Neuronal stem cell (in vitro differentiated cells): ENCODE measurements at regions not wholly inside any gene's neighbourhood (a gene's known extent, or its start where the extent isn't known, plus 50 kb on each side); places are given as distances from the start of the nearest gene placed in this dataset.

Source experiments
- DNase-seq: peaks from one replicate; pipeline ENCODE4 v3.0.0-alpha.2; 2013; ENCODE audit warnings: low spot score
- H2AFZ ChIP-seq: one replicate; pipeline ENCODE4 v1.6.1; 2013; ENCODE audit warnings: mild to moderate bottlenecking, low read length, inconsistent platforms
- H2AK5ac ChIP-seq: 2 replicates; pipeline ENCODE4 v1.6.1; 2013; ENCODE audit warnings: low read depth, mild to moderate bottlenecking, inconsistent platforms, low read length, moderate library complexity, mixed read lengths
- H2BK120ac ChIP-seq: 2 replicates; pipeline ENCODE4 v1.6.1; 2013; ENCODE audit warnings: low read depth, mild to moderate bottlenecking, inconsistent platforms, low read length, moderate library complexity, mixed read lengths
- H2BK12ac ChIP-seq: one replicate; pipeline ENCODE4 v1.6.1; 2013; ENCODE audit warnings: low read length, inconsistent platforms
- H2BK15ac ChIP-seq: 2 replicates; pipeline ENCODE4 v1.6.1; 2013; ENCODE audit warnings: mild to moderate bottlenecking, low read length, inconsistent platforms, mixed read lengths
- H2BK5ac ChIP-seq: one replicate; pipeline ENCODE4 v1.6.1; 2013; ENCODE audit warnings: inconsistent platforms, mild to moderate bottlenecking, low read length, moderate library complexity
- H3K14ac ChIP-seq: one replicate; pipeline ENCODE4 v1.6.1; 2013; ENCODE audit warnings: low read length, inconsistent platforms
- H3K18ac ChIP-seq: 2 replicates; pipeline ENCODE4 v1.6.1; 2013; ENCODE audit warnings: low read length, inconsistent platforms
- H3K23ac ChIP-seq: 2 replicates; pipeline ENCODE4 v1.6.1; 2013; ENCODE audit warnings: low read depth, mild to moderate bottlenecking, mixed read lengths, low read length, inconsistent platforms; ENCODE audit not compliant: poor library complexity
- H3K27ac ChIP-seq: replicated peaks from 3 replicates; pipeline ENCODE4 v1.5.1; 2013; ENCODE audit warnings: low read length, inconsistent platforms
- H3K27me3 ChIP-seq, 3 experiments: 2 replicates each; pipeline ENCODE4 v1.6.1; 2013; ENCODE audit warnings: low read length in 3 of 3, mild to moderate bottlenecking in 2 of 3, inconsistent platforms in 1 of 3, low read depth in 1 of 3, mixed read lengths in 1 of 3, moderate library complexity in 1 of 3; ENCODE audit not compliant: control insufficient read depth in 3 of 3, insufficient read depth in 3 of 3
- H3K36me3 ChIP-seq, 2 donors: replicated peaks in 1 of 2; 2 replicates each; pipeline ENCODE4 v1.6.1; 2013; ENCODE audit warnings: low read length in 2 of 2; ENCODE audit not compliant: control insufficient read depth in 2 of 2, insufficient read depth in 2 of 2
- H3K4ac ChIP-seq: 2 replicates; pipeline ENCODE4 v1.6.1; 2013; ENCODE audit warnings: inconsistent platforms, mild to moderate bottlenecking, low read length, moderate library complexity
- H3K4me1 ChIP-seq, 2 donors: 1 replicate in 1 of 2; 2 replicates in 1 of 2; pipeline ENCODE4 v1.6.1; 2013; ENCODE audit warnings: low read length in 2 of 2, low read depth in 1 of 2; ENCODE audit not compliant: control insufficient read depth in 2 of 2, insufficient read depth in 1 of 2
- H3K4me2 ChIP-seq: one replicate; pipeline ENCODE4 v1.6.1; 2013; ENCODE audit warnings: mild to moderate bottlenecking, low read length, inconsistent platforms; ENCODE audit not compliant: insufficient read depth, poor library complexity, severe bottlenecking
- H3K4me3 ChIP-seq, 2 donors: 2 replicates each; pipeline ENCODE4 v1.5.1; 2013; ENCODE audit warnings: low read length in 2 of 2, mild to moderate bottlenecking in 2 of 2, inconsistent platforms in 1 of 2, moderate library complexity in 1 of 2
- H3K79me1 ChIP-seq: one replicate; pipeline ENCODE4 v1.6.1; 2013; ENCODE audit warnings: low read depth, mild to moderate bottlenecking, inconsistent platforms, low read length, moderate library complexity
- H3K9ac ChIP-seq: one replicate; pipeline ENCODE4 v1.6.1; 2013; ENCODE audit warnings: mild to moderate bottlenecking, low read depth, low read length, inconsistent platforms; ENCODE audit not compliant: poor library complexity
- H3K9me3 ChIP-seq, 2 donors: replicated peaks in 1 of 2; 2 replicates each; pipeline versions ENCODE3 to v1.6.1; 2013; ENCODE audit warnings: low read length in 2 of 2, mild to moderate bottlenecking in 2 of 2, inconsistent platforms in 1 of 2, low read depth in 1 of 2, mixed read lengths in 1 of 2, moderate library complexity in 1 of 2; ENCODE audit not compliant: control insufficient read depth in 2 of 2, insufficient read depth in 1 of 2
- H4K8ac ChIP-seq: one replicate; pipeline ENCODE4 v1.6.1; 2013; ENCODE audit warnings: low read depth, mild to moderate bottlenecking, inconsistent platforms, low read length, moderate library complexity
- H4K91ac ChIP-seq: one replicate; pipeline ENCODE4 v1.6.1; 2013; ENCODE audit warnings: low read length, low read depth, mild to moderate bottlenecking, inconsistent platforms; ENCODE audit not compliant: poor library complexity
- WGBS, 2 donors: extraction: QIAGEN DNeasy Blood & Tissue Kit; methylation state at CpG; one replicate each; pipeline ENCODE4 v1.1.7; 2013; ENCODE audit warnings: missing lambda C conversion rate in 2 of 2, mixed read lengths in 1 of 2; ENCODE audit not compliant: insufficient read length in 2 of 2, insufficient replicate concordance in 1 of 2; ENCODE audit errors: extremely low coverage in 2 of 2; 5-methylcytosine and 5-hydroxymethylcytosine counted together

DNA sequence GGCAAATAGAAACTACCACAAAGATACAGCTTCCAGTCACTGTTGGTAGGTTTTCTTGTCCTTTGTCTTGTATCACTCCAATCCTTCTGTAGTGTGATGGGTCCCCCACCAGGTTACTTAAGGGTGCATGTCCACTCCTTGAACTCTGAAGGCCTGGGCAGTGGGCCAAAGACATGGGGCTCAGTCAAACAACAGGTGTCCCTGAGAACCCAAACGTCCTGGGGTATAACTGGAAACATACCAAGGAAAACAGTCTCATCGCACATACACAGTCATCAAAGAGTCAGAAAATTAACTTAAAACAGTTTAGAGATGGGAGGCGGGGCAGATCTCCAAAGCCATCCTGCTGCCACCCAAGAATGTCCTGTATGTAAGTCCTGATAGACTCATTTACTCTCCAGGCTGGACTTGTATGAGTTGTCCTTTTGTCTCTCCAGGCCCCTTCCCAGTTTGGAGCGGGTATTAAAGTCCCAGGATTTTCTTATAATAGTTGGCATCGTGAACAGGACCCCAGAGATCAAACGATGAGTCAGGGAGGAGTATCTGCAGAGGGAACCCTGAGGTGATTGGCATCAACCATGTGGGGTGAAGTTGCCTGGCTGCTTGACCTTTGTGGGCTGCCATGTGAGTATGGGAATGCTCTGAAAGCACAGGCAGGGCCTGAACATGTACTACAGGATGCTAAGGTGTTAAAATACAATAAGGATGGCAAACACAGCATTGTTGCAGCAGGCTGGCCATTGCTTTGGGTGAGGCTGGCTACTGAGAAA, 613.2 kb upstream of the KLF12 start:
- Histone ChIP-seq H2BK15ac (no peak overlapping the region), H3K27ac (no peak overlapping the region), H3K4me3 (no peak overlapping the region), H3K9ac (no peak overlapping the region), H3K4me2 (no peak overlapping the region), H4K91ac (no peak overlapping the region), H3K14ac (no peak overlapping the region), H3K27me3 (no peaks in the 10 kb centered on the region), H2AFZ (no peak overlapping the region), H3K4ac (no peak overlapping the region), H3K23ac (no peak overlapping the region), H3K4me1 (peaks cover 0 to 5% of the 10 kb centered on the region in 2 donors), H2BK120ac (no peak overlapping the region), H3K36me3 (no peaks in the 10 kb centered on the region), H2BK12ac (no peak overlapping the region), H3K79me1 (no peaks in the 10 kb centered on the region), H3K9me3 (no peaks in the 10 kb centered on the region), H3K18ac (peak overlapping the region; percentile 59), H4K8ac (no peak overlapping the region), H2AK5ac (peak overlapping the region; percentile 68), H2BK5ac (no peak overlapping the region)
- WGBS, 2 donors, result no CpG with 5 or more reads among the region's 6 CpGs
- DNase-seq, result no peak

DNA sequence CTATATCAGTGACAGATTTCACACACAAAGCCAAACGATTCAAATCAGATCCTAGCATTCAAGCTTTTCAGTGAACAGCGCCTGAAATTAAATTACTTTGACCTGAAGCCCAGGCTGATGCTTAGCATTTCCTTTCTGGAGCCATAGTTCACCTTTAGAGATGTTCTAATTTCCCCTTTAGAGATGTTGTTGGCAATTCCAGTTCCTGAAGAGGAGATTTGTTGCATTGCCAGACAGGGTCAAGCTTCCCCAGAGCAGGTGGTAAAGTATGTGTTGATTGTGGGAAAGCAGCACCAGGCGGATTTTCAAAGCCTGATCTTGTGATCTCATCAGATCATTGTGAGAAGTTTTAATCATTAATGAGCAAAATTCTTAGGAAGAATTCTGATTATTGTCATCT, 609.8 kb upstream of the KLF12 start:
- no peak overlapping the region for H2BK12ac ChIP-seq
- no peaks in the 10 kb centered on the region for H3K27me3 ChIP-seq
- H3K9me3 ChIP-seq, result no peaks in the 10 kb centered on the region
- no peak overlapping the region for H3K23ac ChIP-seq
- no peak overlapping the region for H3K4me3 ChIP-seq
- no peak for DNase-seq
- H2AK5ac ChIP-seq, result no peak overlapping the region
- H3K79me1 ChIP-seq, result no peaks in the 10 kb centered on the region
- H2AFZ ChIP-seq, result peak overlapping the region; percentile 58
- H4K8ac ChIP-seq, result no peak overlapping the region
- H3K27ac ChIP-seq, result no peak overlapping the region
- H4K91ac ChIP-seq, result no peak overlapping the region
- no CpG with 5 or more reads among the region's 3 CpGs for WGBS, 2 donors
- no peak overlapping the region for H2BK5ac ChIP-seq
- H2BK120ac ChIP-seq, result no peak overlapping the region
- peaks cover 0 to 5% of the 10 kb centered on the region in 2 donors for H3K4me1 ChIP-seq
- H3K18ac ChIP-seq, result no peak overlapping the region
- no peak overlapping the region for H3K14ac ChIP-seq
- H3K9ac ChIP-seq, result no peak overlapping the region
- no peak overlapping the region for H2BK15ac ChIP-seq
- no peaks in the 10 kb centered on the region for H3K36me3 ChIP-seq
- H3K4me2 ChIP-seq, result no peak overlapping the region
- no peak overlapping the region for H3K4ac ChIP-seq

DNA sequence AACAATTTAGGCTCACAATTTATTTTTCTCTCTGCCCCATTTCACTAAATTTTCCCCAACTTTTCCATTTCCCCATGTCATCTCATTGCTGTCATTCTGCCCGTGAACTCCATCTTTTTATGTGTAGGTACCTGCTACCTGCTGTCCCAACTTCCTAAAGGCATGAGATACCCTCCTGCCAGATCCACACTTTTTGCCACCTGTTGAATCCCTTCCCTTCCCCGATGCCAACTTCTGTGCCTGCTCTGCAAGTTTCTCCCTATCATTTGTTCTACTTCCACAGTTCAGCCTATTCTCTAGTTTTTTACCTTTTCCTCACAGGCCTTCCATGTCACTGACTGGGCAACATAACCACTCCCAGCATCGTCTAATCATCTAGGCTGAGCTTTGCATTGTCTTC, 607.5 kb upstream of the KLF12 start:
- Histone ChIP-seq H3K4me2 (no peak overlapping the region), H4K91ac (no peak overlapping the region), H2AK5ac (no peak overlapping the region), H3K4ac (no peak overlapping the region), H2AFZ (no peak overlapping the region), H4K8ac (no peak overlapping the region), H3K14ac (no peak overlapping the region), H2BK120ac (no peak overlapping the region), H3K27me3 (no peaks in the 10 kb centered on the region), H2BK12ac (no peak overlapping the region), H3K9ac (no peak overlapping the region), H3K9me3 (peaks cover 1 to 4% of the 10 kb centered on the region in 2 donors), H3K23ac (no peak overlapping the region), H3K79me1 (no peaks in the 10 kb centered on the region), H3K18ac (no peak overlapping the region), H3K4me1 (peaks cover under 1 to 7% of the 10 kb centered on the region in 2 donors), H2BK5ac (no peak overlapping the region), H2BK15ac (no peak overlapping the region), H3K27ac (no peak overlapping the region), H3K4me3 (no peak overlapping the region), H3K36me3 (no peaks in the 10 kb centered on the region)
- DNase-seq, result no peak
- no CpG with 5 or more reads among the region's 3 CpGs for WGBS, 2 donors

DNA sequence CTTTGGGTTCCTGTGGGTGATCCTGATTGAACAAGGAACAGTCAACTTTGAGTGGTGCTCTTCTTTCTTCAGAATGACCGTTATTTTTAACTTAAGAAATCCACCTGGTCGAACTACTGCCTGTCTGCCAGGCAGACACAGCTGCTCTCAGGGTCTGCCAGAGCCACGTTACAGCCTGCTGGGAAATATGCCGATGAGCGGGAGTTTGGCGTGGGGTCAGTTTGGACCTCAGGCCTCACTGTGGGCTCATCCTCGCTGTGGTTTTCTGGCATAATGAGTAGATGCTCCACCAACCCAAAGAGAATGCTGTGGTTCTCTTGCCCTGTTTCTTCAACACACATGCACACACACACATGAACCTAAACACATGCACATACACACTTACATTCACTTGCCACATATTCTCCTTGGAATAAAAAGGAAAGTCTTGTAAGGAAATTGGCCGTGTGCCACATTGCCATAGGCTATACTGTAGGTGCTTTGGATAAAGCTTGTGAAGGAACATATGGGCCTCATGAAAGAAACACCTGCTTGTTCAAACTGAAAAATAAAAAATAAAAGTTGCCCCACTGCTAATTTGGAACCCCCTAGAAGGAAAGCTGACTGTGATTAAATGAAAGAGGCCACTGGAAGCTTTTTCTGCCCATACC, 598.7 kb upstream of the KLF12 start:
- Histone ChIP-seq H3K23ac (no peak overlapping the region), H3K9ac (no peak overlapping the region), H3K4me2 (no peak overlapping the region), H2BK5ac (no peak overlapping the region), H3K79me1 (no peaks in the 10 kb centered on the region), H3K14ac (no peak overlapping the region), H2BK12ac (no peak overlapping the region), H3K36me3 (no peaks in the 10 kb centered on the region), H4K91ac (no peak overlapping the region), H2AK5ac (no peak overlapping the region), H3K27ac (no peak overlapping the region), H3K9me3 (peaks cover 1 to 24% of the 10 kb centered on the region in 2 donors), H4K8ac (no peak overlapping the region), H3K4ac (no peak overlapping the region), H3K18ac (peak overlapping the region; percentile 7), H2BK120ac (no peak overlapping the region), H2AFZ (no peak overlapping the region), H3K4me3 (no peak overlapping the region), H2BK15ac (no peak overlapping the region), H3K27me3 (no peaks in the 10 kb centered on the region), H3K4me1 (peaks cover 4 to 27% of the 10 kb centered on the region in 2 donors)
- no peak for DNase-seq
- WGBS, 2 donors, result no CpG with 5 or more reads among the region's 8 CpGs
